GM23338 (cell line): ENCODE measurements at regions not wholly inside any gene's neighbourhood (a gene's known extent, or its start where the extent isn't known, plus 50 kb on each side); places are given as distances from the start of the nearest gene placed in this dataset.

Source experiments
- ATAC-seq: fragments of 200-7000 bp; cut with Tn5 transposase; 3 replicates; pipeline ENCODE4 v1.9.1; 2020
- DNase-seq: peaks from one replicate; pipeline ENCODE4 v3.0.0-alpha.2; 2015; ENCODE audit warnings: low spot score
- H2AFZ ChIP-seq: fragments of 200-600 bp; sonication (generic); 2 replicates; pipeline ENCODE4 v1.8.0; 2016; ENCODE audit warnings: antibody characterized with exemption, mild to moderate bottlenecking, moderate library complexity
- H3F3A ChIP-seq: fragments of 200-600 bp; sonication (generic); replicated peaks from 2 replicates; pipeline ENCODE4 v1.8.0; 2017; ENCODE audit warnings: antibody characterized with exemption, mixed run types, low read depth
- H3K27ac ChIP-seq: fragments of 200-600 bp; sonication (generic); 2 replicates; pipeline ENCODE4 v1.6.1; 2016; ENCODE audit warnings: low read depth
- H3K27me3 ChIP-seq: fragments of 200-600 bp; sonication (generic); 2 replicates; pipeline ENCODE4 v1.8.0; 2016; ENCODE audit warnings: mild to moderate bottlenecking, mixed run types, moderate library complexity; ENCODE audit not compliant: insufficient read depth
- H3K36me3 ChIP-seq: fragments of 200-600 bp; sonication (generic); 2 replicates; pipeline ENCODE4 v1.8.0; 2016; ENCODE audit warnings: mild to moderate bottlenecking; ENCODE audit not compliant: insufficient read depth
- H3K4me1 ChIP-seq: fragments of 200-600 bp; sonication (generic); 2 replicates; pipeline ENCODE4 v1.8.0; 2016; ENCODE audit warnings: mild to moderate bottlenecking, moderate library complexity; ENCODE audit not compliant: insufficient read depth
- H3K4me2 ChIP-seq: fragments of 200-600 bp; sonication (generic); 2 replicates; pipeline ENCODE4 v1.7.1; 2017; ENCODE audit warnings: mixed run types
- H3K4me3 ChIP-seq: fragments of 200-600 bp; sonication (generic); 2 replicates; pipeline ENCODE4 v1.6.1; 2016; ENCODE audit warnings: mixed run types
- H3K79me2 ChIP-seq: fragments of 200-600 bp; sonication (generic); replicated peaks from 2 replicates; pipeline ENCODE4 v1.8.0; 2017; ENCODE audit warnings: mild to moderate bottlenecking; ENCODE audit not compliant: insufficient read depth
- H3K9me2 ChIP-seq: fragments of 200-600 bp; sonication (generic); 2 replicates; pipeline ENCODE4 v1.8.0; 2017; ENCODE audit not compliant: insufficient read depth
- H4K20me1 ChIP-seq: fragments of 200-600 bp; sonication (generic); replicated peaks from 2 replicates; pipeline ENCODE4 v1.8.0; 2017; ENCODE audit warnings: mild to moderate bottlenecking; ENCODE audit not compliant: insufficient read depth
- H3K27ac Mint-ChIP-seq: 2 replicates; pipeline ENCODE4 v1.8.0; 2020; ENCODE audit warnings: inconsistent platforms, mild to moderate bottlenecking, moderate library complexity, mixed read lengths
- H3K27me3 Mint-ChIP-seq: 3 replicates; pipeline ENCODE4 v1.8.0; 2022; ENCODE audit warnings: low read depth, mild to moderate bottlenecking, moderate library complexity, mixed read lengths, inconsistent platforms; ENCODE audit not compliant: insufficient read depth, poor library complexity
- H3K36me3 Mint-ChIP-seq: 3 replicates; pipeline ENCODE4 v1.8.0; 2021; ENCODE audit warnings: low read depth, mild to moderate bottlenecking, inconsistent platforms, moderate library complexity, mixed read lengths
- H3K4me1 Mint-ChIP-seq: 3 replicates; pipeline ENCODE4 v1.8.0; 2020; ENCODE audit warnings: mild to moderate bottlenecking, inconsistent platforms, mixed read lengths
- H3K4me3 Mint-ChIP-seq: 3 replicates; pipeline ENCODE4 v1.8.0; 2021; ENCODE audit warnings: moderate library complexity, mild to moderate bottlenecking, inconsistent platforms, mixed read lengths
- H3K9me3 Mint-ChIP-seq: 3 replicates; pipeline ENCODE4 v1.8.0; 2020; ENCODE audit warnings: moderate library complexity, mild to moderate bottlenecking, inconsistent platforms, mixed read lengths
- CREB1 ChIP-seq: fragments of 250-450 bp; sonication (Bioruptor Pico); IDR thresholded peaks from 2 replicates; pipeline ENCODE4 v1.5.0; 2020; ENCODE audit warnings: low read depth, mild to moderate bottlenecking, moderate library complexity
- CTCF ChIP-seq, 2 experiments: fragments of 200-600 bp in 1 of 2; sonication (generic) in 1 of 2; conservative IDR thresholded peaks; 2 replicates each; pipeline versions ENCODE4 v1.5.1 to v1.6.1; 2016 to 2017; ENCODE audit warnings: antibody characterized with exemption in 2 of 2, low read depth in 2 of 2, mild to moderate bottlenecking in 2 of 2, moderate library complexity in 1 of 2
- ETS1 ChIP-seq: IDR thresholded peaks from 2 replicates; pipeline ENCODE4 v1.6.1; 2016; ENCODE audit warnings: antibody characterized with exemption
- EZH2 ChIP-seq: fragments of 200-600 bp; sonication (generic); IDR thresholded peaks from one replicate; pipeline ENCODE4 v1.8.0; 2017; ENCODE audit warnings: antibody characterized with exemption, mild to moderate bottlenecking, low read depth; ENCODE audit not compliant: unreplicated experiment
- EZH2phosphoT487 ChIP-seq: fragments of 200-600 bp; sonication (generic); IDR thresholded peaks from one replicate; pipeline ENCODE4 v1.8.1; 2018; ENCODE audit warnings: antibody characterized with exemption; ENCODE audit not compliant: unreplicated experiment
- JUNB ChIP-seq: IDR thresholded peaks from one replicate; pipeline ENCODE4 v1.6.1; 2016; ENCODE audit warnings: antibody characterized with exemption; ENCODE audit not compliant: unreplicated experiment
- NANOG ChIP-seq: IDR thresholded peaks from 2 replicates; pipeline ENCODE4 v1.6.1; 2016; ENCODE audit warnings: antibody characterized with exemption, borderline replicate concordance
- POLR2AphosphoS5 ChIP-seq: IDR thresholded peaks from 2 replicates; pipeline ENCODE4 v1.6.1; 2016; ENCODE audit warnings: antibody characterized with exemption, low read depth
- REST ChIP-seq: IDR thresholded peaks from one replicate; pipeline ENCODE4 v1.6.1; 2018; ENCODE audit warnings: antibody characterized with exemption; ENCODE audit not compliant: unreplicated experiment
- STAT1 ChIP-seq: IDR thresholded peaks from one replicate; pipeline ENCODE4 v1.6.1; 2016; ENCODE audit warnings: antibody characterized with exemption; ENCODE audit not compliant: unreplicated experiment
- ZNF114 ChIP-seq: fragments of 250-450 bp; sonication (Bioruptor Pico); IDR thresholded peaks from 2 replicates; pipeline ENCODE4 v1.5.0; 2020; ENCODE audit warnings: mild to moderate bottlenecking, moderate library complexity
- ZNF331 ChIP-seq: fragments of 250-450 bp; sonication (Bioruptor Pico); IDR thresholded peaks from 2 replicates; pipeline ENCODE4 v1.5.0; 2020; ENCODE audit warnings: low read depth, mild to moderate bottlenecking, moderate library complexity
- ZNF462 ChIP-seq: fragments of 250-450 bp; sonication (Bioruptor Pico); IDR thresholded peaks from 2 replicates; pipeline ENCODE4 v1.5.0; 2020; ENCODE audit warnings: mild to moderate bottlenecking, moderate library complexity

- H2AFZ ChIP-seq: no peak overlapping the region
- Mint-ChIP-seq H3K4me3 (no peak overlapping the region), H3K27me3 (no peaks in the 10 kb centered on the region), H3K36me3 (peaks cover 5% of the 10 kb centered on the region; the same call in 2 of the 3 replicates), H3K27ac (no peak overlapping the region), H3K9me3 (peaks cover 52% of the 10 kb centered on the region), H3K4me1 (no peaks in the 10 kb centered on the region)
- ATAC-seq: no peak
- no peak overlapping the region for H3K4me3 ChIP-seq
- H3K27me3 ChIP-seq: no peaks in the 10 kb centered on the region
- no peaks in the 10 kb centered on the region for H3K36me3 ChIP-seq
- H3K27ac ChIP-seq: no peak overlapping the region
- H3K79me2 ChIP-seq: no peaks in the 10 kb centered on the region
- H3K9me2 ChIP-seq: no peaks in the 10 kb centered on the region; the same call in 1 of the 2 replicates
- no peaks in the 10 kb centered on the region for H3F3A ChIP-seq
- no peaks in the 10 kb centered on the region for H3K4me1 ChIP-seq
- DNase-seq: no peak
- H3K4me2 ChIP-seq: no peak overlapping the region
- TF ChIP-seq CTCF (conservative IDR thresholded peaks at IDR 0.05; ENCODE audit: low read depth in 2 of 2) (no peak), REST (no peak), POLR2AphosphoS5 (no peak), ZNF331 (CRISPR knock-in tag) (no peak), CREB1 (no peak), ZNF114 (no peak), STAT1 (no peak), EZH2 (no peak), ETS1 (no peak), JUNB (no peak), NANOG (no peak), EZH2phosphoT487 (no peak), ZNF462 (CRISPR knock-in tag) (no peak)
- H4K20me1 ChIP-seq: no peaks in the 10 kb centered on the region
Observed at GRCh38 chr2:114281188-114281587, 161.3 kb upstream of the DPP10 start.
